ENCODE measurements at regions not wholly inside any gene's neighbourhood (a gene's known extent, or its start where the extent isn't known, plus 50 kb on each side); places are given as distances from the start of the nearest gene placed in this dataset.
"Not testable (repeated sequence)": the region's sequence is repeated elsewhere in the genome, so short reads cannot be mapped to it uniquely, and the experiment has no call there.

DNA sequence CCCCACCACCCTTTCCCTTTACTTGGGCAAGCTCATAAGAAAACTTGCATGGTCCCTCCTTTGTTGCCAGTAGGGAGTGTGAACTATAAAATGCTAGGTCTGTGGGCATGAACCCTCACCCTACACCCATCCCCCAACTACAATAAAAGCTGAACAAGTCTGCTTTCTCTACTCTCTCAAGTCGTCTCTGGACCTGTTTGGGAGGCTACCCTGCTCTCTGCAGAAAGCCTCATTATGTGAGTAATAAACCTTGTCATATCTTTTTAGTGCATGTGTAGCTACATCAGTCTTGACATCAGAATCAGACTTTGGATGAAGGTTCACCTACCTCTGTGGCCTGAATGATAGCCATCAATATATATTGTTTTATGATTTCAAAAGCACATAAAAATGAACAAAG, 155.4 kb upstream of the FAM241A start:
- no peak for DNase-seq

DNA sequence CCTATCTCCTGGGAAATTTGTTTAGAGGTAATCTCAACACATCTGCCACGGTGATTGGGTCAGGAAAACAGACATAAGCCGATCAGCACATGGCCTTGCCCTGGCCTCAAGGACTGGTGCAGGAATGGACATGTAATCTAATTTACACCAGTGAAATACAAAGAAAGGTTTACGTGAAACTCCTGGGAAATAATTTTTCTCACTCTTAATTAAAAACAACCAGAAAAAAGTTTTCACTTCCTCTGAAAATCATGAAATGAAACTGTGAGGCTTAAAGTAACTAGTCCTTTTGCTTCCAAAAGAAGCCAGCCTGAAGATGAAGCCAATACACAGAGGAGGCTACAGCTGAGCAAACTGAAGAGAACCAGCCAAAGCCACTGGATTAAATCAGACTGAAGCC, 154.1 kb upstream of the FAM241A start:
- DNase-seq: no peak

DNA sequence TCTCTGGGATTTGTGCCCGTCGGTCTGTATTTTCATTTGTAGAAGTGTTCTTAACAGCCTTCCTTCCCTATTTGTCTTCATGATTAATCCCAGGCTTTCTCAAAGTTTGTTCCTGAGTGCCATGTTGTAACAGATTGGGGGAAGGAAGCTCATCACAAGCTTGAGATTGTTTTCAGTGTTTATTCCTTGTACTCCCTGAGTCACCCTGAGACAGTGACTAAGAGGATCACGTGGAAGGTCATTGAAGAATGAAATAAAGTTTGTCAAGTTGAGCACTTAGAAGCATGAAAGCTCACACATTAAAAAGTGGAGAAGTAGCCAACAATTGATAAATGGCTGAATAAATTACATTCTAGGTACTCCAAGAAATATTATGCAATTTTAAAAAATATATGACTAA, 153.5 kb upstream of the FAM241A start:
- no peak for DNase-seq

DNA sequence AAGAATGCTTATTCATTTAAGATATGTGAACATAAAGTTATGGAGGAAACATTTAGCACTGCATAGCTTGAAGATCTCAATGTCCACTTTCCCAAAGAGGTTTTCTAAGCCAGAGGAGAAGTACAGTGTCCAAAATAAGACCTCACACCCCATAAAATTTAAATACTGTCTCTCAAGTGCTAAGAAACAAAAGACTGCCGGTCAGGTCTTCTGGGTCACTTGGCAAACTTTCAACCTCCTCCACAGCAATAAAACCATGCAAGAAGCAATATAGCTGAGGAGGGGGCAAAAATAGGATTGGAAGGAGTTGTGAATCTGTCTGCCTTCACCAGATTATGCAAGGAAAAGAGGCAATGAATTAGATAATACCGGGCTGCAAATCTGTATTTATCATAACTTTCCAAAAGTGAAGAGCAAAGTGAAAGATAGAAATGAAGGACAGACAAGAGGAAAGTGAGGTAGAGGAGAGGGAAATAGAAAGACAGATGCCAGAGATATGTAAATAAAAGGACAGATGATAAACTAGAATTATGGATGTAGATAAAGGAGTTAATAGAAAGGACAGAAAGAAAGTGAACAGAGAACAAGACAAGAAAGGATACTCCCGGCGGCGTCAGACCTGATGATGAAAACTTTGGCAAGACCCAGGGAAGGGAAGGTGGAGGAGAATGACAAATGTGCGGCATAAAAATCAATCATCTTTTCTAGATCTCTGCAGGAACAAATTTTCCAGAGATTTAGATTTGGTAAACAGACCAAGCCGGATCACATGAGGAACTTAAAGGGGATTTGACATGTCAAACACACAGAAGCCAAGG, 152.7 kb upstream of the FAM241A start:
- no peak for DNase-seq

DNA sequence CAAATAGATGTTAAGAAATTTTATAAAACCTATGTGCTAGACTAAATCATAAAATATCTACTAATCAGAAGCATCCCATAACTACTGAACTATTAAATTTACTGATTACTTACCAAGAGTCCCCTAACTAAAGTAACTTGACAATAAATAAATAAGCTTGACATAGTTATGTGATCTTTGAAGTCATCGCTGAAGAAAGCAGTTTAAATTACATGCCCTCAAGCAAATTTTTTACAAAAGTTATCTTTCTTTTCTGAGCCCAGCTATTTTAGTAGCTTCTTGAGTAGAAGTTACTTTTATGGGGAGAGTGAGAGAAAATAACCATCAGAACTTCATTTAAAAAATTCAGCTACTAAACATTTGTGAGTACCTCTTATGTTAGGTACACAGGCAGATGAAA, 150.9 kb upstream of the FAM241A start:
- DNase-seq: no peak

DNA sequence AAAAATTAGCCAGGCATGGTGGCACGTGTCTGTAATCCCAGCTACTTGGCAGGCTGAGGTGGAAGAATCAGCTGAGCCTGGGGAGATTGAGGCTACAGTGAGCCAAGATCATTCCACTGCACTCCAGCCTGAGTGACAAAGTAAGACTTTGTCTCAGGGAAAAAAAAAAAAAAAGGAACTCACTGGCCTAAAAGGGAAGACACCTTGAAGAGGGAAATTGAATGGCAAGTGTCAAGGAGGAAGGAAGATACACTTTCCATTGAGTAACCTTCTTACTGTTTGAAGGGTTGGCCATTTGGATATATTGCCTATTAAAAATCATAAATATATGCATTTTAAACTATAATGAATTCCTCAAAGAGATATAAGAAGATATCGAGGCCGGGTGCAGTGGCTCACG, 147.5 kb upstream of the FAM241A start:
- DNase-seq: no peak

DNA sequence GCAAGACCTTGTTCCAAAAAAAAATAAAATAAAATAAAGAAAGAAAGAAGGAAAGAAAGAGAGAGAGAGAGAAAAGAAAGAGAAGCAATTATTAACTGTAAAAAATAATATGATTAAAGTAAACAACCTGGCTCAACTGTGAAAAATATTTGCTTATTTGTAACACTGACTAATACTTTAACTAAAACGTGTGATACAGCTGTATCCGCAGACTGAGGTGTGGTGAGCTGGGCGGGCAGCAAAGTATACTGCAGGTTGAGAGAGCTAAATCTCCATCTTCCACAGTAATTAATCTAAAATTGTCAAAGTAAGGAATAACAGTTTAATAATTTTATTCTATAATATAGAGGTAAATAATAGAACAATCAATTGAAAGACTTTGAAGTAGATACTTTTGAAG, 145.5 kb upstream of the FAM241A start:
- no peak for DNase-seq

DNA sequence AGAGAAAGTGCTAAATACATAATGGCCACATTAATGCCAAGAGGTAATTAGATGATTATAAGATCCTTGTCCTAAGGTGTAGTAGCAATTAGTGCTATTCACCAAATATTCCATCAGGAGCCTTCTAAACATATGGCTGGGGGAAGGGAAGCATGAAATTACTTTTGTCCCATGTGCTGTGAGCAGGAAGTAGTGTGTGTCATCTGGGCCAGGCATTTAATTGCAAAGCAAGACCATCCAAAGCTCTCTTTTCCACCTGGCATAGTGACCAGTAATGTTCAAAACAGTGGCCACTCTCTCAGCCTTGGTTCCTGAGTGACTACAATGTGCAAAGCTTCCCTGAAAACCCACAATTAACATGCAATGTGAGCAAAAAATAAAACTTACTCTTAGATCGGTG, 144.2 kb upstream of the FAM241A start:
- no peak for DNase-seq

DNA sequence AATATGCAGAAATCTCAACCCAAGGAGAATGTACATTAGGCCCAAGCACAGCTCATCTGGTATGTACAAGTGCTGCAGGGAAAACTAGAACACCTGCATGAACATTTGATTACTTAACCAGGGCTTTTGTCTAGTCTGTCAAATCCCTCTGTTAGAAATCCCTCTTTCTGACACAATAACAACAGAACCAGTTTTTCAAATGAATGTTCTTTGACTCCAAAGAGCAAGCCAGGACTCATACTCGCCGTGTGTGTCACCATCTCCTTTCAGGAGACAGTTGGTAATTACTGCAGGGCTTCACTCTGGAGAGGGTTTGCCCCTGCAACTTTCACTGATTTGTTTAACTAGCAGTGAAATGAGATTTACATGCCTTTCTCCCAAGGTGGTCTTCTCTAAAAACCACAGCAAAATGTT, 143.0 kb upstream of the FAM241A start:
- DNase-seq: no peak

DNA sequence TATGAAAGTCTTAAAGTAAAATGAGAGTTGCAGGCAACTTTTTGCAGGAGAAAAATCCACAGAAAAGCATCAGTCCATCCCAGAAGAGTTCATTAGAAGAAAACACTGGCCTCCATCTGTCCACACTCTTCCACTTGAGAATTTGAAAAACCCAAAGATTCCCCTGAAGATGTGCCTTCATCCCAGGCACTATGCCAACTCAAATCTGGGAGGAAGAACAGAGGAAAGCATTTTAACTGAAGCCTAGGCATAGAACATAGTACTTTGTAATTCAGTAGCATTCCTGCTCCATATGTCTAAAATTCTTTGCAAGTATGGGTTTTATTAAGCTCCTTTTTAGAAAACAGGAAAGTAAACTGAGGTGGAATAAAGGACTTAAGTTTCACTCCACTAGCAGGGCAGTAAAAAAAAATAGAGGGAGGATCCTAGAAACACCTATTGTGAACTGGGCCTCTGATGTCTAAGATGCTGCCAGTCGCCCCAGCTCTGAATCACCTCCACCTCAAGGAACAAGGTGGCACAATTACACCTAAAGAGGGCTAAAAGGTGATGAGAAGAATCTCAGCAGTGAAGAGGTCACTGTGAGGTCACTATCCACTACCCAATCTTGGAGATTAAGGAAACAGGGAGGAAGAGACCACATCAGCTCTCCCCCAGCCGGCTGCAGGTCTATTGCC, 141.9 kb upstream of the FAM241A start:
- no peak for DNase-seq

DNA sequence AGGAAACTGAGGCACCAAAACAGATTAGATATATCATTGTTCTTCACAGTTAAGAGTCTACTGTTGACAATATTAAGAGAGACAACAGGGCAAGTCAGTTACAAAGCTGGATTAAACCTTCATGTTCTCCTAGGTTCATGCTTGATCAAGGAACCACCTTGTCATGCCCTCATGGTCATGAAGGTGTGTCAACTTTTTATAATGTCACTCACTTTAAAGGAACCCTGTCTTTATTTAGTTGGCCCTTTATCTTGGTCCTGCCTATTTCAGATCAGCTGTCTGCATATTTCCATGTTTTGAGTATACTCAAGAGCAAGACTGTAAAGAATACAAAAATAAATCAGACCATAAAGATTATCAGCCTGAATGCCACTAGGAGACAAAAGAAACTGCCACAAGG, 140.2 kb upstream of the FAM241A start:
- no peak for DNase-seq

DNA sequence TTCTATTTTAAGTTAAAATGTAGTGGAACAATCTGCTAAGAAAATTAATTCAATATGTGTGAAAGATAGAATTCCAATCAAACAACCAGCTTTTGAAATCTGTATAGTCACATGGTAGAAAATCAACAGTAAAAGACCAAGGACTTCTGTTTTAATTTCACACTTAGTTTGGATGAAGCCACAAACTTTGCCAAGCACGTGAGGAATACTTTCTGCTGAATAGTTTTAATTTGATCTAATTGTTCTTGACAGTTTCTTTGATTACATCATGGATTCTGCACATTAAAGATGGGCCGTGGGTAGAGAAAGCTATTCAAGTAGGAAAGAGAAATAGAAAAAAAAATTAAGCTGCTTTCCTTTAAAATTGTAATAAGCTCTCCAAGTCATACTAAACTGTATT, 137.9 kb upstream of the FAM241A start:
- no peak for DNase-seq

DNA sequence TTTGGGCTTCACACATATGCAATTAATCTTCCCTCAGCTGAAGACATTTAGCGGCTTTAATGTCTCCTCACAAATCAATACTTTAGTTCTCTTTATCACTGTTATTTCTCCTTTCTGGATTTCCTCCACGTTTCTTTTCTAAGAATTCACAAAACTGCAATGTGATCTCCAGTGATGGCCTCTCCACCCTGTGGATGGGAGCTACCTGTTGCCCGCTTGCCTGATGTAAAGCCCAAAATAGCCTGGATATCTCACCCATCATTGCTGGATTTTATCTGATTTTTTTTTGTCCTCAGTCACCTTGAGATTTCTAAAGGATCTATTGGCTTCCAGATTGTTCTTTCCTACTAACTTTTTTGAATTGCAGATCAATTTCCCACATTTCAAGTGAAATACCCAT, 129.3 kb upstream of the FAM241A start:
- no peak for DNase-seq

DNA sequence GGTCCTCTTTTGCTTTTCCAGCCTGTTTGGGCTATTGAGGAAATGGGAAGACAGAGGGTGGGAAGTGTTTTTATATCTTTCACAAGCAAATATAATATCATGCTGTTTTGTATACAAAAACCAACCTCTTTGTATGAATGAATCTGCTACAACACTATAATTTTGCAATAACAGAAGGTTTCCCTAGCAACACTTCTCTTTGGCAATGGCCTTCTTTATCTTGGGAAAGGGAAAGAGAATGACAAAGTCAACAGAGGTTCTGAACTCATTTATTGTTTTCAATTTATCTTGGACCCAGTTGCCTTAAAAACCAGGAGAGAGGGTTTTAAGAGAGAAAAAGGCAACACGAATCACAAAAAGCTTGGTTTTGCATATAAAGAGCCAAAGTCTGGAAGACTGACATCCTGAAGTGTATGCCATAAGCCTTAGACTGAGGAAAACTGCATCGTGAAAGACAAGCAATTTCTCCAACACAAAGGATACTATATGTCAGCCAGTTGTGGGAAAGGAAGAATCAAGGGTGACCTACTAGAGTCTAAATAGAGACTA, 121.8 kb upstream of the FAM241A start:
- no peak for DNase-seq

DNA sequence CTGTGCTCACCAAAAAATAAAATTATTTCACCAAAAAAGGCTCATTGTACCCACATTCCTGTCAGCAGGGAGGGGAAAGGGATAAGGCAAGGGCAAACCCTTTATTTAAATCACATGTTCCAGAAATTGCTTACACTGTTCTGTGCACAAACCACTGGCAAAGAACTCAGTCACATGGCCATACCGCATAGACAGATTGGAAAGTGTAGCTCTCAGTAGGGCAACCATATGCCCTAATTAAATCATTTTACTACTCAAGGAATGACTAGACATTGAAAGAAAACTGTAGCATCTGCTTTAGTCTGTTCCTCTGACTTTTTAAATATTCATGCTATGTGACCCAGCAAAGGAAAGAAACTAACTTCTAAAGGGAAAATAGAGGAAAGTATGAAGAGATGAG, 119.2 kb upstream of the FAM241A start:
- DNase-seq: no peak

DNA sequence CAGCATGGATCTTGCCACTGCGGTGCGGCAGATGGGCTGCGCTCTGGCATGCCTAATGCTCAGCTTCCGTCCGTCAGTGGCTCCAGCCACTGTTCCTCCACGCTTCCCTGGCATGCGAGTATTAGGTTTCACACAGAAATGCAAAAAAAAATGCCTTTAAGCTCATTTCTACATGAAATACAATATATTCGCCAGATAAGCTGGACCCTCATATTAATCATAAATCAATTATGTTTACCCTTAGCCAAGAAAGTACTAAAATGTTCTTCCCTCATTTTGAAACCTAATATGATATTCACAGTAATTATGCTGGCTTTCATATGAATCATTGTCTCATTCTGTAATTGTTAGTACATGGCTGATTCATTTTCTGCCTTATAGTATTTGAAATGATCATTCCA, 115.5 kb upstream of the FAM241A start:
- DNase-seq: no peak

DNA sequence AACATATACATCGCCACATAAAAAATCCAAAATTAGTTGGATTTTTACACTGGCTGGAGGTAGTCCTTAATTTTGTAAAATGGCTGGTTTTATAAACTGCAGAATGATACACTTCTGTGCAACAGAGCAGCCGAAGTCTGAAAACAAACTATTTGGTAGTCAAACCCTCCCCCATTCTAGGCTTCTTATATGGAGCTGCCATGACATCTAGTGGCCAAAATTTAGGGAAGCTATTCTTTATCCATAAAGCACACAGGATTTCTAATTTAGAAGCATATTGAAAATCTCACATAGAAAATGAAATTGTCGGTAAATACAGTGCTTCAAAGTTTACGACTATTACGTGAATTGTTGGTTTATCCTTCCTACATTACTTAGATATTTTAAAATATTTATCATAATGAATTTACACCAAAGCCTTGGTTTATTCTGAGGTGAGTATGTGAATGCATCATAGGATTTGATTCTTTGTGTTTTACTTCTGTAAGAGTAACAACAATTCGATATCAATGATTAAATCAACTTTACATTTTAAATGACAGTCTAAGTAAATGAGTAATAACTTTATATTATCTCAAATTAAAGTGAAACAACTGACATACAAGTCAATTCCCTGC, 113.4 kb upstream of the FAM241A start:
- DNase-seq: peak in 1 of 2 experiments; percentile 1

DNA sequence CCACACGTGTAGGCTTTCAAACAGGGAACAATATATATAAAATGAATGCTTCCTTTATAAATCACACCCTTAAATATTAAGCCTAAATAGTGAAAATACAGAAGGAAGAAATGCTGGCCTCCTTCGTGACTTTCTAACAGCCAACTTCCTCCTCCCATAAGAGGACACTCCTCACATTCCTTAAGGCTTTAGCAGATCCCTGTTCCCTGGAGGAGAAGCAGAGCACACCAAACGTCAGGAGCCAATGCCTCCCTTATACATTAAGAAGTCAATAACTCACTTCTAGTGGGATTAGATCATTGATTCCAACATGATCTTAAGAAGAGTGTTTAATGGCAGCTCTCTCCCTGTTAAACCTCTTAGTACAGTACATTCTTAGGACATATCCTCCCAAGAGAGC, 108.4 kb upstream of the FAM241A start:
- DNase-seq: no peak

DNA sequence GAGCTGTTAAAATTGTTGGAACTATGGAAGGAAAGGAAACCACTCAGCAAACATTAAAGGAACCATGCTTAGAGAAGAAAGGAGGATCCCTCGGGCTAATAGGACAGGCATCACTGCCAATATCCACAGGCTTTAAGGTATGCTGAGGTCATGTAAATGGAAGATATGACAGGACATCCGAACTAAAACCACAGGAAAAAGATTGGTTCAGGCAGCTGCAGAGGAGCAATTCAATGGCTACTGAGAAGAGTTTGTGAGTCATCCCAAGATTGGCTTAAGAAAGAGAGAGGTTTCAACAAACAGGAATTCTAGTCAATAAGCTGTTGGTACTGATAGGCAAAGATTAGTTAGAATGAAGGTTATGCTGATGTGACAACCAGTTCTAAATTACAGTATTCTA, 106.4 kb upstream of the FAM241A start:
- no peak for DNase-seq

DNA sequence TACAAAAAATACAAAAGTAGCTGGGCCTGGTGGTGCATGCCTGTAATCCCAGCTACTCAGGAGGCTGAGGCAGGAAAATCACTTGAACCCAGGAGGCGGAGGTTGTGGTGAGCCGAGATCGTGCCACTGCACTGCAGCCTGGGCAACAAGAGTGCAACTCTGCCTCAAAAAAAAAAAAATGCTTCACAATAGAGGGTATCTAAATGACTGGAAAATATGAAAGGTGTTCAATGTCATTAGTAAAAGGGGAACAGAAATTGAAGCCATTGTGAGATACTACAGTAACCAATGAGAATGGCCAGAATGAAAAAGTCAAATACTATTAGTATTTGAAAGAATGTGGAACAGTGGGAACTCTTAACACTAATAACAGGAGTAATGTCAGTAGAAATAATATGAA, 96.1 kb upstream of the FAM241A start:
- not testable (repeated sequence) for DNase-seq

DNA sequence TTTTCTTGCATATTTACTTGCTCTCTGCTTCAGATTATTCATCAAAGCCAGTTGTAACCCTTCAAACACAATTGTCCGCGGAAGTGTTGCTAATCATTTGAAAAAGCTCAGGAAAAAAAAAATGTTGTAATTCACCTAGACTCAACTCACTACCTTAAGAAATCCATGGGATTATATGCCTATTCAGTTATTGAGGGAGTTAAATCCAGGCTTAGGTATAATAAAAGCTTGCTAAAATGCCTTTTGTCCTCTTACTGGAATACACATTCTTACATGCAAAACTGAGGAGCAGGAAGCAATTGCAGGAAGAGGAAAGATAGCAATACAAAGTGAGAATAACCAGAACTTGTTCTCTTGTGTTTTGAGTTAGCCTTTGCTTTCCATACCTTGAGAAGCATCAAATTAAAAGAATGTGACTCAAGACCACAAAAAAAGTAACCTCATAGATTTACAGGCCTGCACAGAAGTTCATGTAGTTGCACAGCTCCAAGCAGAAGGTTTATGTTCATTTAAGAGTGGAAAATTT, 91.4 kb upstream of the FAM241A start:
- DNase-seq: no peak

DNA sequence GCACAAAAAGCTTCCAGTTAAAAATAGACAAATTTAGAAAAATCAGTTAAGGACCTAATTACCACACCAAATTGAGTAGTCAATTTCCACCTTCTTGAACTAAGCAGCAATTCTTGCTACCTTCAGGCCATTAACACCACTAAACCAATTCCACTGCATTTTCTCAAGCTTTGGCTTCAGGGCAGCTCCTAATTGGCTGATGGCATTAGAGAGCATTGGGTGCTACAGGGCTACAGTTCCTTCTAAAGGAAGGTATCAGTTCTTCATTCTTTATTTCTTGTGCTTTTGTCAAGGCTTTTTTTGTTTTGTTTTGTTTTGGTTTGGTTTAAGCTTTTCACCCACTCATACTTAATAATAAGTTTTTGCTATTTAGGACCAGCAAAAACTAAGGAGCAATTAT, 90.2 kb upstream of the FAM241A start:
- DNase-seq: no peak

DNA sequence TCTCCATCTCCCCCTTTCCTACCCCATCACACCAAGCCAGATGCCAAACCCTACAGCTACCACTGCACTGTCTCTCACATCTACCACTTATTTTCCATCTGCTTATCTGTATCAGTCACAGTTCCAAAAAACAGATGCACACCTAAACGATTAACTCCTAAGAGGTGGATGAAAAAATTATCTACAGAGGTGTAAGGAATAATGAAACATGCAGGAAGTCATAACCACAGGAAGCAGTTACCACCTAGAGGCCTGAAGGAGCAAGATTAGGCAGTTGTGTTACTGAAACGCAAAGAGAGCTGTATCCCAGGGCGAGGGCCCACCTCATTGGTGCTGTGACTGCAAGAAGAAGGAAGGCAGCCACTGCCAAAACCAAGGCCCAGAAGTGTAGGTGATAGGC, 87.8 kb upstream of the FAM241A start:
- no peak for DNase-seq

DNA sequence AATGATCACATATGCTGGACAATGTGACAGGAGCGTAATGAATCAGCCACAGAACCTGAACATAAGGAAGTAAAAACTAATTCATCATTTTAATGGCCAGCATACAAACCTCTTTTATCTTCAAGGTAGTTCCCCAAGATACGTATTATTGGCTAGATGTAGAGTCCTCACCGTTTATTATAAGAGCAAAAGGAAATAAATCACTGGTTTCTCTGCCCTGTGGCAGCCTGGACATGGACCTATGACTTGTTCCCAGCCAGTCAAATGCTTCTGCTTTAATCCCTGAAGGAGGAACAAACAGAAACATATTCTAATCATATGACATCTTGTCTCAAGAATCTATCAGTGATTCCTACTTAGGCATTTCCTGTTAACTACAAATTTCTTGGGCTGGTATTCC, 86.8 kb upstream of the FAM241A start:
- no peak for DNase-seq
